Uterus (tissue), 2 donors: ENCODE measurements at regions not wholly inside any gene's neighbourhood (a gene's known extent, or its start where the extent isn't known, plus 50 kb on each side); places are given as distances from the start of the nearest gene placed in this dataset.

Experiments
- CTCF ChIP-seq, 4 experiments: fragments of 200-600 bp in 2 of 4; fragments of 450-650 bp in 2 of 4; sonication (generic) in 2 of 4; IDR thresholded peaks; one replicate each; pipeline ENCODE4 v1.5.1; 2016 to 2019; ENCODE audit warnings: antibody characterized with exemption in 4 of 4, mild to moderate bottlenecking in 2 of 4, moderate library complexity in 1 of 4
- POLR2A ChIP-seq, 2 donors: fragments of 450-650 bp; IDR thresholded peaks; one replicate each; pipeline ENCODE4 v1.6.1; 2016; ENCODE audit warnings: antibody characterized with exemption in 2 of 2, mild to moderate bottlenecking in 1 of 2, moderate library complexity in 1 of 2

GRCh38 chr6:67102743-67103142, 1395.7 kb upstream of the EYS start:
- no peak for TF ChIP-seq CTCF (IDR thresholded peaks at IDR 0.05)
- no peak for TF ChIP-seq POLR2A (IDR thresholded peaks at IDR 0.05)
